ENCODE measurements at regions not wholly inside any gene's neighbourhood (a gene's known extent, or its start where the extent isn't known, plus 50 kb on each side); places are given as distances from the start of the nearest gene placed in this dataset.
A peak's percentile ranks its signal among the peaks of the same experiment; 100 is the strongest.

- H3K27me3 Mint-ChIP-seq (ENCODE audit: low read depth), result peaks cover 14% of the 10 kb centered on the region
- TF ChIP-seq CTCF (conservative IDR thresholded peaks at IDR 0.05), result no peak
- Histone ChIP-seq H3K9me3 (ENCODE audit: control insufficient read depth, low read depth, low read length) (no peaks in the 10 kb centered on the region), H2BK5ac (ENCODE audit: insufficient read length, low read length) (no peak overlapping the region), H3K27ac (ENCODE audit: insufficient read length, low read depth, low read length) (no peak overlapping the region), H3T11ph (ENCODE audit: low read length) (no peak overlapping the region), H2BK12ac (ENCODE audit: insufficient read length, low read depth, low read length) (no peak overlapping the region), H3K9ac (ENCODE audit: extremely low read depth, insufficient read length, low read length) (no peak overlapping the region), H3K23me2 (ENCODE audit: insufficient read length, low read depth, low read length, poor library complexity, severe bottlenecking) (no peaks in the 10 kb centered on the region), H3K4me1 (ENCODE audit: insufficient read depth, low read length) (no peaks in the 10 kb centered on the region), H3K79me1 (ENCODE audit: insufficient read depth, low read depth, low read length, poor library complexity, severe bottlenecking) (no peaks in the 10 kb centered on the region), H3K79me2 (ENCODE audit: insufficient read depth, low read length) (no peaks in the 10 kb centered on the region), H4K20me1 (ENCODE audit: control insufficient read depth, insufficient read depth, insufficient read length) (no peaks in the 10 kb centered on the region), H4K8ac (replicated peaks; ENCODE audit: insufficient read length, low read depth, low read length) (no peak overlapping the region), H4K5ac (ENCODE audit: insufficient read length, low read depth, low read length) (no peak overlapping the region), H3K4me2 (ENCODE audit: insufficient read depth, insufficient read length, low read length) (no peak overlapping the region), H3K14ac (ENCODE audit: insufficient read depth, low read length) (no peak overlapping the region), H2BK120ac (ENCODE audit: low read depth, low read length, poor library complexity, severe bottlenecking) (no peak overlapping the region), H3K4ac (ENCODE audit: low read depth, low read length) (no peak overlapping the region), H3K27me3 (ENCODE audit: insufficient read depth, low read length) (no peaks in the 10 kb centered on the region), H3K56ac (ENCODE audit: insufficient read length, low read depth, low read length) (no peak overlapping the region), H4K91ac (ENCODE audit: insufficient read length, low read depth, low read length) (no peak overlapping the region), H3K18ac (ENCODE audit: insufficient read length, low read depth, low read length) (no peak overlapping the region), H2BK20ac (ENCODE audit: low read depth, low read length, poor library complexity, severe bottlenecking) (no peak overlapping the region), H3K23ac (ENCODE audit: insufficient read length, low read depth, low read length) (no peak overlapping the region), H2AFZ (ENCODE audit: low read length) (no peak overlapping the region), H2AK5ac (ENCODE audit: insufficient read length, low read length) (no peak overlapping the region), H2BK15ac (ENCODE audit: low read depth, low read length) (no peak overlapping the region)
- H3K9me3 Mint-ChIP-seq, result no peaks in the 10 kb centered on the region
- DNase-seq, result peak; percentile 9
- H3K36me3 Mint-ChIP-seq (ENCODE audit: insufficient read depth in 1 of 3, low read depth in 3 of 3), result no peaks in the 10 kb centered on the region
- no peak overlapping the region for H3K27ac Mint-ChIP-seq
- no CpG with 5 or more reads among the region's 8 CpGs for WGBS (ENCODE audit: extremely low coverage, insufficient read length, low lambda C conversion rate)
- no peak overlapping the region for H3K4me3 Mint-ChIP-seq
- H3K4me1 Mint-ChIP-seq, result peaks cover 2 to 16% of the 10 kb centered on the region in 2 experiments; a peak in 3 of 4 replicates
These were observed 120.7 kb downstream of the PAPOLA start for GRCh38 chr14:96622926-96623325.

Measured in H9 (cell line).